Heart left ventricle (tissue), 13 donors: ENCODE measurements at regions not wholly inside any gene's neighbourhood (a gene's known extent, or its start where the extent isn't known, plus 50 kb on each side); places are given as distances from the start of the nearest gene placed in this dataset.
"Not testable (repeated sequence)": the region's sequence is repeated elsewhere in the genome, so short reads cannot be mapped to it uniquely, and the experiment has no call there.

ENCODE experiments used
- POLR2A ChIP-seq, 2 donors: fragments of 450-650 bp; IDR thresholded peaks; one replicate each; pipeline ENCODE4 v1.6.1; 2017; ENCODE audit warnings: antibody characterized with exemption in 2 of 2, mild to moderate bottlenecking in 2 of 2, moderate library complexity in 2 of 2
- TF ChIP-seq, protein P1 (sequence below), 12 donors: fragments of 200-600 bp; sonication (generic) in 4 of 12; IDR thresholded peaks; one replicate each; pipeline versions ENCODE4 v1.5.0 to v1.8.0; 2018 to 2022; ENCODE audit warnings: antibody characterized with exemption in 12 of 12, mild to moderate bottlenecking in 5 of 12
- donor health status: ischemic (EF 13 %, LVEDD 7.1; RV severe dilation, severe dysfunction).
- donor health status: DM: no; HTN: yes; CAD: no.
- donor health status: DM: no; HTN: no; CAD: no.
- donor health status: ischemic (EF 25% LVEDD 6.9; RV normal size, moderate dysfunction).
- donor health status: ischemic (EF 25% LVEDD 5.7; RV mildly dilated, moderate dysfunction).
- donor health status: ischemic (EF 35%, LVEDD 5.7; RV mildly dilated, moderate dysfunction).
- donor health status: nonischemic (EF 11% LVEDD 7.7; RV severe dilation, severe dysfunction).
- donor health status: DM: yes; HTN: yes; CAD: no.
- donor health status: PGD.
- donor health status: ischemic (EF 29% LVEDD 5.4; RV normal size, mild dysfunction).
- donor health status: nonischemic (EF 23%, LVEDD 6.1; RV moderate dilation, normal function).

DNA sequence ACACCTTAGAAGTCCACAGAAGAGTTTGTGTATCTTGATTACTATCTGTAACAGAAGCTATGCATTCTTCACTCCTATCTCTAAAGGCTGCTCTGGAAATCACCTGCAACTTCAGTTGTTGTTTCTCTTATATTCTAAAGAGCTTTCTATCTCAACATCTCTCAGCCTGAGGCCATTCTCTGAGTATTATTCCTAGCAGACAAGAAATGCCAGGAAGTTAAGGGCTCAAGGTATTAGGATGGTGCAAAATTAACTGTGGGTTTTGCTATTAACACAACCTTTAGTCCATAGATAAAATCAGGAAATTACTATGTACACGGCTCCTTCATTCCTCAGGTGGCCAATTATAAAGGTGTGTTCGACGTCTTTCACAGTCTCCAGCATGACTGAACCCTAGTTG lies 257.2 kb upstream of the ZNF337 start:
- TF ChIP-seq, protein P1, sequence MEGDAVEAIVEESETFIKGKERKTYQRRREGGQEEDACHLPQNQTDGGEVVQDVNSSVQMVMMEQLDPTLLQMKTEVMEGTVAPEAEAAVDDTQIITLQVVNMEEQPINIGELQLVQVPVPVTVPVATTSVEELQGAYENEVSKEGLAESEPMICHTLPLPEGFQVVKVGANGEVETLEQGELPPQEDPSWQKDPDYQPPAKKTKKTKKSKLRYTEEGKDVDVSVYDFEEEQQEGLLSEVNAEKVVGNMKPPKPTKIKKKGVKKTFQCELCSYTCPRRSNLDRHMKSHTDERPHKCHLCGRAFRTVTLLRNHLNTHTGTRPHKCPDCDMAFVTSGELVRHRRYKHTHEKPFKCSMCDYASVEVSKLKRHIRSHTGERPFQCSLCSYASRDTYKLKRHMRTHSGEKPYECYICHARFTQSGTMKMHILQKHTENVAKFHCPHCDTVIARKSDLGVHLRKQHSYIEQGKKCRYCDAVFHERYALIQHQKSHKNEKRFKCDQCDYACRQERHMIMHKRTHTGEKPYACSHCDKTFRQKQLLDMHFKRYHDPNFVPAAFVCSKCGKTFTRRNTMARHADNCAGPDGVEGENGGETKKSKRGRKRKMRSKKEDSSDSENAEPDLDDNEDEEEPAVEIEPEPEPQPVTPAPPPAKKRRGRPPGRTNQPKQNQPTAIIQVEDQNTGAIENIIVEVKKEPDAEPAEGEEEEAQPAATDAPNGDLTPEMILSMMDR (IDR thresholded peaks at IDR 0.05) = not testable (repeated sequence)
- not testable (repeated sequence) for TF ChIP-seq POLR2A (IDR thresholded peaks at IDR 0.05)
